BE2C (cell line): ENCODE measurements at regions not wholly inside any gene's neighbourhood (a gene's known extent, or its start where the extent isn't known, plus 50 kb on each side); places are given as distances from the start of the nearest gene placed in this dataset.

Source experiments
- DNase-seq: peaks from one replicate; pipeline ENCODE4 v3.0.0-alpha.2; 2020
- H3K27me3 ChIP-seq: fragments of 250-450 bp; sonication (Bioruptor Pico); 2 replicates; pipeline ENCODE4 v1.5.1; 2020; ENCODE audit warnings: mild to moderate bottlenecking
- H3K36me3 ChIP-seq: fragments of 250-450 bp; sonication (Bioruptor Pico); 2 replicates; pipeline ENCODE4 v1.5.1; 2020; ENCODE audit warnings: mild to moderate bottlenecking
- H3K4me1 ChIP-seq: fragments of 250-450 bp; sonication (Bioruptor Pico); 2 replicates; pipeline ENCODE4 v1.5.1; 2020
- H3K4me3 ChIP-seq: 2 replicates; pipeline ENCODE4 v1.5.1; 2011; ENCODE audit warnings: low read depth, low read length
- H3K9me3 ChIP-seq: fragments of 250-450 bp; sonication (Bioruptor Pico); 2 replicates; pipeline ENCODE4 v1.5.1; 2020
- CTCF ChIP-seq: IDR thresholded peaks from 2 replicates; pipeline ENCODE4 v1.5.1; 2012; ENCODE audit warnings: mild to moderate bottlenecking, low read depth, low read length

- no peak for TF ChIP-seq CTCF
Measured at GRCh38 chr3:76941376-76941775, 98.5 kb upstream of the ROBO2 start.

GRCh38 chr3:76942101-76942500 is 97.8 kb upstream of the ROBO2 start:
- Histone ChIP-seq H3K4me1 (no peaks in the 10 kb centered on the region), H3K27me3 (no peaks in the 10 kb centered on the region), H3K36me3 (no peaks in the 10 kb centered on the region), H3K4me3 (no peak overlapping the region), H3K9me3 (no peaks in the 10 kb centered on the region)
- DNase-seq = no peak
- TF ChIP-seq CTCF = no peak

More at GRCh38 chr3:76941376-76941775, 98.5 kb upstream of the ROBO2 start:
- DNase-seq = no peak
- Histone ChIP-seq H3K4me3 (no peak overlapping the region), H3K27me3 (no peaks in the 10 kb centered on the region), H3K9me3 (no peaks in the 10 kb centered on the region), H3K36me3 (no peaks in the 10 kb centered on the region), H3K4me1 (no peaks in the 10 kb centered on the region)

- H3K4me3 ChIP-seq = no peak overlapping the region
- H3K9me3 ChIP-seq = no peaks in the 10 kb centered on the region
- TF ChIP-seq CTCF = no peak
- no peaks in the 10 kb centered on the region for H3K4me1 ChIP-seq
- no peak for DNase-seq
- no peaks in the 10 kb centered on the region for H3K27me3 ChIP-seq
- H3K36me3 ChIP-seq = no peaks in the 10 kb centered on the region
Measured at GRCh38 chr3:76943058-76943457, 96.8 kb upstream of the ROBO2 start.

GRCh38 chr3:76943671-76944070 is 96.2 kb upstream of the ROBO2 start:
- no peaks in the 10 kb centered on the region for H3K9me3 ChIP-seq
- no peak overlapping the region for H3K4me3 ChIP-seq
- no peak for TF ChIP-seq CTCF
- H3K36me3 ChIP-seq = no peaks in the 10 kb centered on the region
- no peaks in the 10 kb centered on the region for H3K27me3 ChIP-seq
- no peaks in the 10 kb centered on the region for H3K4me1 ChIP-seq
- DNase-seq = no peak

- TF ChIP-seq CTCF = no peak
- Histone ChIP-seq H3K36me3 (no peaks in the 10 kb centered on the region), H3K4me3 (no peak overlapping the region), H3K9me3 (no peaks in the 10 kb centered on the region), H3K4me1 (no peaks in the 10 kb centered on the region), H3K27me3 (no peaks in the 10 kb centered on the region)
- DNase-seq = no peak
Measured at GRCh38 chr3:76949033-76949432, 90.9 kb upstream of the ROBO2 start.

GRCh38 chr3:76949462-76949861 is 90.4 kb upstream of the ROBO2 start:
- no peaks in the 10 kb centered on the region for H3K4me1 ChIP-seq
- no peak overlapping the region for H3K4me3 ChIP-seq
- no peak for TF ChIP-seq CTCF
- no peaks in the 10 kb centered on the region for H3K27me3 ChIP-seq
- H3K9me3 ChIP-seq = no peaks in the 10 kb centered on the region
- H3K36me3 ChIP-seq = no peaks in the 10 kb centered on the region
- DNase-seq = no peak
